ENCODE measurements at regions not wholly inside any gene's neighbourhood (a gene's known extent, or its start where the extent isn't known, plus 50 kb on each side); places are given as distances from the start of the nearest gene placed in this dataset.
A peak's percentile ranks its signal among the peaks of the same experiment; 100 is the strongest.

DNA sequence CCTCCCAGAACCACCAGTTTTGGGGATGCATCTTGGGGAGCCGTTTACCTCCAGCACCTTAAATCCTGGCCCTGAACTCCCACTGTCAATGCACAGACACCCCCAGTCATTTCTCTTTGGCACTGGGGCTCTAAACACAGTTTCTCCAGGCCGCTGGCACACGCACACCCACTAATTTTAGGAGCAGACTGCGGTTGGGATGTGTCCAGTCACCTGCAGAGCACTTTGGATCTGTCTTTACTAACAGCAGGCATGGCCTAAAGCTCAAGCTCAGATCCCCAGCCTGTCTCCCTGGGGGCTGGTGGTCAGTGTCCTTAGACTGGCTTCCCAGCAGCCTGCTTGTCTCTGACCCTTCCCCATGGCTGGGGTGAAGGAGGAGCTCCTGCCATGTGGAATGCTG, 49.9 kb downstream of the SYNE3 start:
- no peak for DNase-seq

DNA sequence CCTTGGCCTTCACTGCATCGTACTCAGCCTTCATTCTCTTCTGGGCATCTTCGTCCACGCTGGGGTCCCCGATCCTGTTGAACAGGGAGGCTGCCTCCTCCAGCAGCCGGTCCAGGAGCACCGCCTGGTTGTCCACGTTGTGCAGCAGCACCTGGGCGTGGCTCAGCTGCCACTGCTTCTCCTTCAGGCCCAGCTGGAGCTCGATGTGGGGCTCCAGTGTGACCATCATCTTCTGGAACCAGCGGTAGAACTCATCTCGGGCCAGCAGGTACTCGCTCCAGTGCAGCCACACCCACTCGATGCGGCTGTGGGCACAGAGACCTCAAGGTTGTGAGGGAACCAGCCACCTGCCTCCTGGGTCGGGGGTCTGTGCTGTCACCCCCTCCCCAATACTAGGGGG, 50.5 kb downstream of the SYNE3 start:
- DNase-seq, result no peak

DNA sequence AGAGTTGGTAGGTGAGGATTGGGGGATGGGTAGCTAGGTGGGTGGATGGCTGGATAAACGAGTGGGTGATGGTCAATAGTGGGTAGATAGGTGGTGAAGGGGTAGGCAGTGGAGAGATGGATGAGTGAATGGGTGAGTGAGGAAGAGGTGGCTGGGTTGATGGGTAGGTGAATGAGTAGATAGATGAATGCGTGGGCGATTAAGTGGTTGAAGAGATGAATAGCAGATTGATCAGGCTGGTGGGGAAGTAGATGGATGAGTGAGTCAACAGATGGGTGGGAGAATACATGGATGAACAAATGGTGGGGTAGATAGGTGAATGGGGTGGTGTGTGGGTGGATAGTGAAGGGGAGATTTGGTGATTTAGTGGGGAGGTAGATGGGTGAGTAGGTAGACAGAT, 51.1 kb downstream of the SYNE3 start:
- no peak for DNase-seq

DNA sequence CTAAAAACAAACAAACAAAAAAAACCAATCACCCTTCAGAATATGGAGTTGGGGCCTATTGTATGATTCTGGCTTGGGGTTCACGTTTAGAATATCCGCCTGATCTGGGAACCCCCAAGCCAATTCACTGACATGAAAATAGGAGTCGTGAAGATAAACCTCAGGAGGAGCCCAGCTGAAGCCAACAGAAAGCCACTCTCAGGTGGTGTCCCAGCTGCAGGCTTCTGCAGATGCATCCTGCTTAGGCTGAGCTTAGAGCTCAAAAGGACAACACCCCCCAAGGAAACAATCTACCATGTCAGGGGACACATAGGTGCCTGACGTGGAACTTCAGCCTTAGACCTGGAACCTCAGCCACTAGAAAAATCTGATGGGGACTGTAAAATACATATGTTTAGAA, 51.9 kb downstream of the SYNE3 start:
- no peak for DNase-seq

DNA sequence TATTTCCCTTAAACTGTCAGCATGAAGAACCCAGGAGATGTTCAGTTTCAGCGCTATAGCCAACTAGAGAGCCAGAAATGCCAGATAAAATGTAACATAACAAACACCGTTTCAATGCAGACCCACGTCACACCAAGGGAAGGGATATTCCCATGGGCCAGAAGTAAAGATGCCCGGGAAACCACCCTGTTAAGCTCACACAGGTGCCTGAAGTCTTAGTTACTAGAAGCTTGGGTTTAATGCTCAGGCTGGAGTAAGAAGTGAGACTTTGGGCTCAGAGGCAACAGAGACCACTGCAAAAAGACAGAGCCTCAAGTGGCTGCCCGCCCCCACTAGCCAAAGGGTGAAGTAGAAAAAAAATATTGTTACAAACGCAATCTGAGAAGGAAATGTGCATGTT, 52.3 kb downstream of the SYNE3 start:
- DNase-seq, result peak; percentile 21

DNA sequence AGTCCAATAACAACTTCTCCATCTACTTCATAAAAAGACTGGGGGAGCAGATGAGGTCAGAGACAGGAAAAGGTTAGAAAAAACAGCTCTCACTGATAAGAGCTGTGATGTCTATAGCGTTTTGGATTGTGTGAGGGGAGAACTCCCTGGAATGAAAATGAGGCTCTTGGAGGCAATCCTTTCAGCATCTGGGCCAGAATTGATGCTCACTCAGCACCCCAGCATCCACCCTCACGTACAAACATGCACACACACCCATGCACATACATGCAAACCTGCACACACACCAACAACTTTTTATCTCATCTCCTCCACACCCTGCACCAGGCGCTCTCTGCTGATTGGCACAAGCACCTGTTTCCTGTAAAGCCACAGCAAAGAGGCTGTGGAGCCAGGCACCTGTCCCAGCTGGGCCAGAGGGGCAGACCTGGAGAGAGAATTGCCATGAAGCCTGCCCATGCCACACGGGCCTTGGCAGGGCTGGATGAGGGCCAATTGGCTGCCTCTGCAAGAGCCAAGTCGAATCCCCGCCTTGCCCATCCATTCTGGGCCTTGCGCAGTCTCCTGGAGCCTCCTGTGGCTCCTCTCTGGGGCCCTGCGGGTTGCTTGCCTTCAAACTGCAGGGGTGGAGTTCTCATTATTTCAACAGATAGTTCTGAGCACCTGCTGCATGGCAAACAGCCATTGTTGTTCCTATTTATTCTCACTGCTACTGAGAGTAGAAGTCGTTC, 53.1 kb downstream of the SYNE3 start:
- DNase-seq, result peak; percentile 66

DNA sequence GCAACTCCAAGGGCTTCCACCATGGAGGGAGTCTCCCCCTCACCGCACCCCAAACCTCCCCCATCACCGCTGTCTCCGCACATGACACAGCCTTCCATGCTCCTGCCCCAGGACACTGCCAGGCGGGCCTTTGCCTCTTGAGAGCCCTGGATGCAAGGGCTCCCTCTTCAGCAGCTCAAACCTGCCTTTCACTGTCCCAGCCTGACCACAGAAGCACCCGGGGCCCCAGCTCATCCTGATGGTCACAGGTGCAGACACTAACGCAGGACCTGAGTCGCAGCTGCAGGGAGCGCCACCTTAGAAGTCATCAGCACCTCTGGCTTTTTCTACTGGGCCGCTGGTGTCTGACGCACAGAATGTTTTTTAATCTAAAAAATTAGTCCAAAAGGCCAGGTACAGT, 54.0 kb downstream of the SYNE3 start:
- DNase-seq, result no peak

DNA sequence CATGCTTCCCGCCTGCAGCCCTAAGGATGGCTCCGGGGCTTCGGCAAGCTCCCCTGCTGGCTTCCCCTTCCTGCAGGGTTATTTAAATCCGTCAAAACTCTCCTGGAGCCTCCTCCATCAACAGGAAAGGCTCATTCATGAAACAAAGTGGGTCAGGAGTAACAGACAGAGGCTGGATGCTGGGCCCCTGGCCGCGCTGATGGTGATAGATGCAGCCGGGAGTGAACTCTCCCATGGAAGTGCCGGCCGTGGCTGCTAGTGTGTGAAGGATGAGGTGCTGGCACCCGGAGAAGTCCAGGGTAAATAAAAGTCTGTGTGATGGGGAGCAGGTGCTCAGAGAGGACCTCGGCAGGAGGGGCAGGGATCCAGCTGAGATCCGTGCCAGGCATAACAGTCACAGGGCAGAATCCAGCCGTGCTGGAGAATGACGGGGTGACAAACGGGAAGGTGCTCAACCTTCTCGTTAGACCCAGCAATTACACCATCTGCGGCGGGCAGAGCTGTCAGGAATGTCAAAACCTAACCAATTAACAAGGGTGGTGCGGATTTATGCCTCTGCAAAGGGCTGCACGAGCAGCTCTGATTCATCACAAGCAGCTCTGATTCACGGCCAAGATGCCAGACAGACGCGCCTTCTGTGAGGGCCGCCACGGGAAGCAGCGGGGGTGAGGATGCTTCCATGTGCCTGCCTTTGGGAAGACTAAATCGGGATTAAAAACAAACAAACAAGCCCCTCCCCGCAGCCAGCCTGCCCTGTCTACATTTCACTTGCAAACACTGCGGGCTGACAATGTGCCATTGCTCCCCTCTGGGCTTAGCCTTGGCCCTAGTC, 55.6 kb downstream of the SYNE3 start:
- no peak for DNase-seq

DNA sequence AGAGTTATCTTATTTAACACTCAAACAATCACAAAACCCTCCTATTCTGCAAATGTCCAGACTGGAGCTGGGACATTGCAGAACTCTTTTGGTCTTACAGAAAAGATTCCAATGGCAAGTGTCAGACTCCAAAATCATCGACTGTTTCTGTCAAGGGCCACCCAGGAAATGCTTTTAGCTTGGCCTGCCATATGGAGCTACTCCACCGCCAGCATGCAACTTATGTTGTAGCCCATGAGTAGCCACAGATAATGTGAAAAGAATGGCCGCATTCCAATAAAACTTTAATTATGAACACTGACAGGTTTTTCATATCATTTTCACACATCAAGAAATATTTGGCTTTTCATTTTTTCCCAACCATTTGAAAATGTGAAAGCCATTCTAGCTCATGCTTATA, 57.5 kb downstream of the SYNE3 start:
- no peak for DNase-seq

DNA sequence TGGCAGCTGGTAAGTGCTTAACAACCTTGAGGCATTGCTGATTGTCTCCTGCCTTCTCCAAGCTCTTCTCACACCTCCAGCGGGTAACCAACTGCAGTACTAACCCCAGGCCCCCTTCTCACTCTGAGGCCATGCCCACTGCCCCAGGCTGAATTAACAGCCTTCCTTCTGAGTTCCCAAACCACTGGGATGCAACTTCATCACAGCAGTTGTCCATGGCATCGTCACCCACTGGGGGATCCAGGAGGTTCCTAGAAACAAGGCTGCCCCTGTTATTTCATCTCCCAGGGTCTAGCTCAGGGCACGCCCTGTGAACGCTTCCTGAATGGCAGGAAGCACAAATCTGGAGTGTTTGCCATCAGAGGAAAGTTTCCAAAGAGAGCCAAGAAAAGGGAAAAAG, 58.0 kb downstream of the SYNE3 start:
- DNase-seq, result no peak

DNA sequence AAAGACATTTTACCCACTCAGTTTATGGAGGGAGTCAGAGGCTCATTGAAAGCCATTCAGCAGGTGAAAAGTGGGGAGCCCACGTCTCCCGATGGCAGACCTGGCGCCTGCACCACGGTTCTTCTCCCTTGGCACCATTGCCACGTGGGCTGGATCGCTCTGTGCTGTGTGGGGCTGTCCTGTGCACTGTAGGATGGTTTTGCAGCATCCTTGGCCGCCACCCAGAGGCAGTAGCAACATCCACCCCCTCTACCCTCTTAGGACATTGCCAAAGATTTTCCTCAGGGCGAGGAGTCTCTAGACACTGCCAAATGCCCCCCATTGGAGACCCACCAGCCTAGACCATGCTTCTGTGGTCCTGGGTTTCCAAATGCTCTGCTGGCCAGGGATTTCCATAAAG, 60.2 kb downstream of the SYNE3 start:
- no peak for DNase-seq

DNA sequence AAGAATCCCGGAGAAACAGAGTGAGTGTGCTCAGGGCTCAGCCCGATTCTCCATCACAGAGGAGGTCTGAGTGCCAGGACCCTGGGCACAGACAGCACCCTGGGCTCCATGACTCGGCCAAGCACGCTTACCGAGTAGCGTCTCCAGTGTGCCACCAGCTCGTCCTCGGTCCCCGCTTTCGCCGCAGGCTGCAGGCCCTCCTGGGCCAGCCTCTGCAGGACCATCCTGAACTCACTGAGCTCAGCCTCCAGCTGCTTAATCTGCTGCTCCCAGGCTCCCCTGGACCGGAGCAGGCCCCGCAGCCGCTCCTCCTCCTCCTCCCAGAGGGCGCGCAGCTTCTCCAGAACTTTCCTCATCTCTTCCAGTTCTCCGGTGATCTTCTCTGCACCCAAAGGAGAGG, 61.2 kb downstream of the SYNE3 start:
- no peak for DNase-seq

DNA sequence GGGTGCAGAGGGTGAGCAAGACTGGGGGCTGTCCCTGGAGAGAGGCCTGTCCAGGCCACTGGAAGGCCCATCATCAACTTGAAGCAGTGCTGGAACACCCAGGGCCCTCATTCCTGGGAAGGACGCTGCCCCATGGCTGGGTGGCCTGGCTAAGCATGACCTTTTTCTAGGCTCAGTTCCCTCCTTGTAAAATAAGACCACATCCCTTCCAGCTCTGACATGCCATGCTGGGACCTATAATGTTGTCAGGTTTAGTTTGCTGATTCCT, 62.8 kb downstream of the SYNE3 start:
- no peak for DNase-seq

DNA sequence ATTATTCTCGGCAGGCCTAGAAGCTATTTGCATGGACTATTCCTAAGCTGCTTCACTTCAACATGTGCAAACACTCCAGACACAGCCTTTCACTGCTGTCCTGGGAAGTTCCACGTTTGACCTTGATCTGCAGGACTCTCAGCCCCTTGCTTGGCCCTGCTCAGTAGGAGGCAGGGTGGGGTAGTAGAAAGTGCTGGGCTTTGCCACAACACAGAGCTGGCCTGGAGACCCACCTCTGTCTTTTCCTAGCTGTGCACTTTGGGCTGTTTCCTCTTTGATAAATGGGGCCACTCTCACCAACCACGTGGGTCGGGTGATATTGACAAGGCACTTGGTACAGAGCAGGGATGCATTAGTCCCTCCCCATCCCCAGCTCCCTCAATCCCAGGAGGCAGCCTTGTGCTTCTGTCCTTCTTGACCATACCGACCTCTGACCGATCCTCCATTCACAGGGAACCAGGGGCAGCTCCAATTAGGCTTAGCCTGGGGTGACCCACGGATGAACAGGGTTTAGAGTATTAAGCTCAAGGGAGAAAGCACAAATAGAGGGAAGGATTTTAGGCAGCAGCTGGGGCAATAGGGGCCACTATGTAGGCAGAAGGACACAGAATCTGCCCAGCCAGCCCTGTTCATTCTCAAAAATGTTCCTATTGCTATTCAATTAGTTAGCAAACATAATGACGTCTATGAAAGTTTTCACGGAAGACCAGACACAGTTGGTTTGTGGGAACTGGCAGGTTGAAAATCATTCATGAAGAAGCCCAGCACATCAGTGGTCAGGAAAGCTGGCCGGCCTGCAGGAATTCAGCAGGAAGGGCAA, 63.3 kb downstream of the SYNE3 start:
- no peak for DNase-seq

DNA sequence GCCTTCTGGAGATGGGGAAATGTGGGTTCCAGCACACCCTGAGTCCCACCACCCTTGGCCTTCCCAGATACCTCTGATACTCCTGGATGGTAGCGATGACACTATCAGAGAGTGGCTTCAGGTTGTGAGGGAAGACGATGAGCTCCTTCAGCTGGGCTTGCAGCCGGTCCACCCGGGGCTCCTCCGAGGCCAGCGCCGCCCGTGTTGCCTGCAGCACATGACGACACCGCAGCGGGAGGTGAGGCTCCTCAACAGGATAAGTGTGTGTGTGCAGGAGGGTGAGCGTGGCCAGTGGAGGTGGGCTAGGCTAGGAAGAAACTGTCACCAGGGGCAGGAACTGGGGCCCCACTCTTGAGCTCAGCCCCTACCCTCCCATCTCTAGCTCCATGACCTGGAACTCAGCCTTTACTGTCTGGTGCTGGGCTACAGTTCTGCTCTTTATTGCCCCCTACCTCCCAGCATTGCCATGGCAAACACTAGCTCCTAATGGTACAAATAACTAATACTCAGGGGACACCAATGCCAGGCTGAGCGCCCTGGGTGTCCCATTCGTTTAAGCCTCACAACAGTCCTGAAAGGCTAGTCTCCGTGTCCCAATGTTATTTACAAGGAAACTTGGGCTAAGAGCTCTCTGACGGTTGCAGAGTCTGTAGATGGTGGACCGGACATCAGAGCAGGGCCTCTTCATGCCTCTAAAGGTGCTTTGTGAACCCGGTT, 64.1 kb downstream of the SYNE3 start:
- peak; percentile 15 for DNase-seq

DNA sequence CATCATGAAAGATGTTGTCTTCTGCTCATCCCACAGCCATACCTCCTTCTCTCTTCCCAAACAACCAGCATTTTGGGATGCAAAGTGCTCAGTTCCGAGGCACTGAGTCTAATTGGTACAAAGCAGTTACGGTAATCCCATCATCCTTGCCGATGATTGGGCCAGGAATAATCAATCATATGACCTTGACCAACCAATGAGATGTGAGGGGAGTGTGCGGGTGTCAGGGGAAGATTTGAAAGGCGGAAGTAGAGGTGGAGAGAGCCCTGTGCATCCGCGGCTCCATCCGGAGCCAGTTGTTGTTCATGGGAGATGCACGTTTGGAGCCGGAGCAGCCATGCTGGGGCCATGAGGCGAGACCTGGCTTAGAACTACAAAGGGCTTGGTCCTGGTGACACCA, 67.3 kb downstream of the SYNE3 start:
- DNase-seq, result no peak

DNA sequence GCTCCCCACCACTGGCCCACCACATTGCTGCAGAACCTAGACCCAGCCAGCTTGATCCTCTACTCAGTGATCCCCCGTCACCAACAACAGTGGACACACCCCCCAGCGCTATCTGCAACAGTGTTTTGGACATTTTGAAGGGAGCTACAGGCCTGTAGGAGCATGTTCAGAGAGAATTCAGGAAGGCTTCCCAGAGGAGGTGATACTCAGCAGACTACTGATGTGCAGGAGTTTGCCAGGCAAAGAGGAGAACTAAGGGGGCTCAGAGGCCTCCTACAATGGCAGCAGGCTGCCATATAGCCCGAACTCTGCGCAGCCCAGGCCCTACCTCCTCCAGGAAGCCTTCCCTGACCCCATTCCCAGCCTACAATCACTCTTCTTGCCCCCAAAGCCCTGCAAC, 70.0 kb downstream of the SYNE3 start:
- DNase-seq, result no peak

DNA sequence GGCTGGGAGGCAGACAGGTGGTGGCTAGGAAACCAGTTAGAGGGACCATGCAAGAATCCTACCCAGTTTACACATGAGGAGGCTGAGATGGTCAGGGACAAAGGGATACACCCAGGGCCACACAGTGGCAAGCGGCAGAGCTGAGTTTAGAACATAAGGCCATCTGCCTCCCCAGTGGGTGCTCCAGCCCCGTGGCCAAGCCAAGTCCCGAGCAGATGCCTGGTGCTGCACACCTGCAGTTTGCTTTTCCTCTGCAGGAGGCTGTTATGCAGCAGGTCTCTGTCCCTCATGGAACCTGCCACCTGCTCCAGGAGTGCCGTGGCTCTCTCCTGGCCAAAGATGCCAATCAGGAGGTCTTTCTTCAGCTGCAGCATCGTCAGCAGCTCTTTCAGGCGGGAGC, 70.8 kb downstream of the SYNE3 start:
- no peak for DNase-seq

DNA sequence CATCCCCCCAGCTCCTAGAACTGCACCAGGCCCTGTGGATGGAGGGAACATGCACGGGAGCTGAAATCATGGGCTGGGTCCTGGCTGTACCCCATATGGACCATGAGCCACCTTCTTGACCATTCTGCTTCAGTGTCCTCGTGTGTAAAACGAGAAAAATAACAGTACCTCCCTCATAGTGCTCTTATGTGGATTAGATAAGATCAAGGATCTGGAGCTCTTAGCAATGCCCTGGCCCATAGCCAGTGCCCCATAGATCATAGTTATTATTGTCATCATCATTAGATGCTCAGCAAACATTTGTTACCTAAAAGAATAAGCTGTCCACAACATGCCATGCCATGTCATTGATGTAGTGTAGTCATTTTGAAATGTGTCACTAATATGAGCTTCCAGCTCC, 71.3 kb downstream of the SYNE3 start:
- DNase-seq, result no peak

DNA sequence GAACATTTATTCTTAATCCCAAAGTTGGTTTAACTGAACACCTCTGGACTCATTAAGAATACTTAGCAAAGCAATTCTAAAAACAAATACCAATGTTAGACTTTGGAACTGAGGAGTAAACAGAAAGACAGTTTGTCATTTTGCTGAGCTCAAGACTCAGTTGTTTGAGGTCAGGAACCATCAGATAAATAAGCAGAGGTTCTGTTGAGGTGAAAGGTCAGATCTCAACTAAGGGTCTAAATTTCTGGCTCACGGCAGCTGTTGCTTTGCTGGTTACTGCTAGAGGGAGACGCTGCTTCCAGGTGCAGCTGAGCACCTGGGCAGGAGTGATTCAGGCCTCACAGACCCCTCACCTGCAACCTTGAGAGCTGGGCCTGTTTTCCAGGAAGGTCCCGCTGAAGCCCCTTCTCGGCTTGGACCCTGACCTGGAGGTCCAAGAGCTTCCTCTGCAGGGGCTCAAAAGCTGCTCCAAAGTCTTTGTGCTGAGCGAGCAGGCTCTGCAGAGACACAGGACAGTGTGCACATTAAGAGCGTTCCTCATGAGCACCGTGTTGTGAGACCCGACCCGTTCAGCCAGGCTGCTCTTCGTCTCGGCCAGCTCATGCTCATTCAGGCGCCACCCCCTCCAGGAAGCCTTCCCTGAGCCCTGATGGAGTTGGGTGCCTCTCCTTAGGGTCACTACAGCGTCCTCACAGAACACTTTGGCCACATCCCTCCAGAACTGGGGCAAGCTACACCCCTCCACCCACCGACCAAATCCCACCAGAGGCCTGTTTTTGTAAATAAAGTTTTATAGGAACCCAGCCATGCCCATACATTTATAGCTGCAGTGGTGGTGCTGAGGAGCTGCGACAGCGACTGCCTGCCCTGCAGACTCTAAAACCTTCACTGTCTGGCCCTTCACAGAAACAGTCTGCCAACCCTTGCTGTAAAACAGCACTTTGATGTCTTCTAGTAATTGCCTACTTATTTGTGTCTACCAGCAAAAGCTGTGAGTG, 72.0 kb downstream of the SYNE3 start:
- no peak for DNase-seq

DNA sequence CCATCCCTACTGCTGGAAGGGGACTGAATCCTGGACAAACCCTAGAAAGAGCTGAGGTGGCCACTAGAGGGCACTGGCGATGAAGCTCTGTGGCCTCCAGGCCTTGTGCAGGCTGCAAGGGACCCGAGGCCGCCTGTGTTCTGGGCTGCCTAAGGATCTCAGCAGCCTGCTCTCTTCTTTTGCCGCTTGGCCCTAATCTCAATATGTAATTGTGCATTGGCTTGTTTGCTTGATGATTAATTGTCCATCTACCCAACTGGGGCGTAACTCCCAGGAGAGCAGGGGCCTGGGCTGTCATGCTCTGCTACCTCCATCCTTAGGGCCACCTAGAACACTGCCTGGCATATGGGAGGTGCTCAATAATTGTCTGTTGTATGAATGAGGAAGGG, 73.8 kb downstream of the SYNE3 start:
- DNase-seq, result peak; percentile 81

DNA sequence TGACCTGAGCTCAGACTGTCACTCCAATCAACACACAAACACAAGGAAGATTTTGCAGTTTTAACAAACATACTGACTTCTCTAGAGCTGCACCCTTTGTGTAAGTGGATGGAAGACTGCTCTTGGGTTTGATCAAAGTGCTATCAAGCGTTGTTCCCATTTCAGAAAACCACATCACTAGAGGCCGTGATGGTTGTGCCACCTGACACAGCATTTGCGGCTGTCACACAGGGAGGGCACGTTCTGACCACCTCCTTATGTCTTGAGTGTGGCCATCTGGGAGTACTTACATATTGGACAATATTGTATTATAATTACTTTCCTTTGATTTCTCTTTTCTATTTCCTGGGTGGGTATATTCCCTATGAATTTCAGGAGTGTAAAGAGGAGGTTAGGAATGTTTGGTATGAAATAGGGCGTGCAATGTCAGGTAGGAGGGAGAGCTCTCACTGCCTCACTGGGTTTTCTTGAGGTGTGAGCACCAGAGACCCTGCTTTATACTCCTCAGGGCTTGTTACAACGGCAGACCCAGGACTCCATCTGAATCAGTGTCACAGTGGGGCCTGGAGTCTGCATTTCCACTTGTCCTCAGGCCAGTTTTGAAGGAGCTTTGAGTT, 74.3 kb downstream of the SYNE3 start:
- DNase-seq, result no peak
